HFFc6 (cell line): ENCODE measurements at regions not wholly inside any gene's neighbourhood (a gene's known extent, or its start where the extent isn't known, plus 50 kb on each side); places are given as distances from the start of the nearest gene placed in this dataset.

ENCODE experiments used
- DNase-seq: peaks from one replicate; pipeline ENCODE4 v3.0.0-alpha.2; 2018
- H3K27ac Mint-ChIP-seq: 2 replicates; pipeline ENCODE4 v1.8.0; 2020; ENCODE audit warnings: mild to moderate bottlenecking, mixed read lengths
- H3K27me3 Mint-ChIP-seq: 2 replicates; pipeline ENCODE4 v1.8.0; 2021; ENCODE audit warnings: mild to moderate bottlenecking, moderate library complexity, mixed read lengths; ENCODE audit not compliant: insufficient read depth
- H3K36me3 Mint-ChIP-seq: 2 replicates; pipeline ENCODE4 v1.8.0; 2021; ENCODE audit warnings: low read depth, mixed read lengths
- H3K4me1 Mint-ChIP-seq: 2 replicates; pipeline ENCODE4 v1.8.0; 2020; ENCODE audit warnings: low read depth, mixed read lengths
- H3K4me3 Mint-ChIP-seq: 2 replicates; pipeline ENCODE4 v1.8.0; 2020; ENCODE audit warnings: mild to moderate bottlenecking, moderate library complexity, mixed read lengths
- H3K9me3 Mint-ChIP-seq: 2 replicates; pipeline ENCODE4 v1.8.0; 2020; ENCODE audit warnings: mild to moderate bottlenecking, mixed read lengths
- CTCF ChIP-seq: fragments of 200-600 bp; sonication (generic); IDR thresholded peaks from 2 replicates; pipeline ENCODE4 v1.5.0; 2021; ENCODE audit warnings: antibody characterized with exemption, mild to moderate bottlenecking

- Mint-ChIP-seq H3K27ac (no peak overlapping the region), H3K27me3 (peaks cover 3% of the 10 kb centered on the region; the same call in 1 of the 2 replicates), H3K36me3 (no peaks in the 10 kb centered on the region), H3K4me1 (no peaks in the 10 kb centered on the region), H3K4me3 (no peak overlapping the region), H3K9me3 (peaks cover 37% of the 10 kb centered on the region)
- TF ChIP-seq CTCF = no peak
- no peak for DNase-seq
These were observed 261.7 kb downstream of the GPAM start for GRCh38 chr10:111921821-111922220.

- H3K4me1 Mint-ChIP-seq = no peaks in the 10 kb centered on the region
- DNase-seq = no peak
- H3K9me3 Mint-ChIP-seq = peaks cover 43% of the 10 kb centered on the region
- no peak overlapping the region for H3K4me3 Mint-ChIP-seq
- H3K27me3 Mint-ChIP-seq = peaks cover 3% of the 10 kb centered on the region; the same call in 1 of the 2 replicates
- TF ChIP-seq CTCF = no peak
- no peaks in the 10 kb centered on the region for H3K36me3 Mint-ChIP-seq
- H3K27ac Mint-ChIP-seq = no peak overlapping the region
These were observed 260.5 kb downstream of the GPAM start for GRCh38 chr10:111923032-111923431.

GRCh38 chr10:111926286-111926685 is 257.3 kb downstream of the GPAM start:
- no peak for TF ChIP-seq CTCF
- H3K27me3 Mint-ChIP-seq = peaks cover 1% of the 10 kb centered on the region; the same call in 1 of the 2 replicates
- no peaks in the 10 kb centered on the region for H3K36me3 Mint-ChIP-seq
- H3K4me1 Mint-ChIP-seq = no peaks in the 10 kb centered on the region
- H3K27ac Mint-ChIP-seq = no peak overlapping the region
- H3K4me3 Mint-ChIP-seq = no peak overlapping the region
- H3K9me3 Mint-ChIP-seq = peaks cover 46% of the 10 kb centered on the region
- DNase-seq = no peak

- H3K4me1 Mint-ChIP-seq = no peaks in the 10 kb centered on the region
- H3K36me3 Mint-ChIP-seq = no peaks in the 10 kb centered on the region
- peaks cover 67% of the 10 kb centered on the region for H3K9me3 Mint-ChIP-seq
- no peak overlapping the region for H3K4me3 Mint-ChIP-seq
- no peak for DNase-seq
- no peak for TF ChIP-seq CTCF
- peaks cover 3% of the 10 kb centered on the region; the same call in 1 of the 2 replicates for H3K27me3 Mint-ChIP-seq
- H3K27ac Mint-ChIP-seq = no peak overlapping the region
These were observed 249.6 kb downstream of the GPAM start for GRCh38 chr10:111933937-111934336.

GRCh38 chr10:111934931-111935330 is 248.6 kb downstream of the GPAM start:
- no peaks in the 10 kb centered on the region for H3K36me3 Mint-ChIP-seq
- DNase-seq = no peak
- H3K27ac Mint-ChIP-seq = no peak overlapping the region
- TF ChIP-seq CTCF = no peak
- H3K9me3 Mint-ChIP-seq = peaks cover 61% of the 10 kb centered on the region
- no peak overlapping the region for H3K4me3 Mint-ChIP-seq
- H3K4me1 Mint-ChIP-seq = no peaks in the 10 kb centered on the region
- peaks cover 3% of the 10 kb centered on the region; the same call in 1 of the 2 replicates for H3K27me3 Mint-ChIP-seq

GRCh38 chr10:111936143-111936542 is 247.4 kb downstream of the GPAM start:
- Mint-ChIP-seq H3K9me3 (peaks cover 69% of the 10 kb centered on the region), H3K27me3 (peaks cover 2% of the 10 kb centered on the region; the same call in 1 of the 2 replicates), H3K4me1 (no peaks in the 10 kb centered on the region), H3K27ac (no peak overlapping the region), H3K36me3 (no peaks in the 10 kb centered on the region), H3K4me3 (no peak overlapping the region)
- no peak for DNase-seq
- no peak for TF ChIP-seq CTCF
